ENCODE measurements at regions not wholly inside any gene's neighbourhood (a gene's known extent, or its start where the extent isn't known, plus 50 kb on each side); places are given as distances from the start of the nearest gene placed in this dataset.
"Not testable (repeated sequence)": the region's sequence is repeated elsewhere in the genome, so short reads cannot be mapped to it uniquely, and the experiment has no call there.

DNA sequence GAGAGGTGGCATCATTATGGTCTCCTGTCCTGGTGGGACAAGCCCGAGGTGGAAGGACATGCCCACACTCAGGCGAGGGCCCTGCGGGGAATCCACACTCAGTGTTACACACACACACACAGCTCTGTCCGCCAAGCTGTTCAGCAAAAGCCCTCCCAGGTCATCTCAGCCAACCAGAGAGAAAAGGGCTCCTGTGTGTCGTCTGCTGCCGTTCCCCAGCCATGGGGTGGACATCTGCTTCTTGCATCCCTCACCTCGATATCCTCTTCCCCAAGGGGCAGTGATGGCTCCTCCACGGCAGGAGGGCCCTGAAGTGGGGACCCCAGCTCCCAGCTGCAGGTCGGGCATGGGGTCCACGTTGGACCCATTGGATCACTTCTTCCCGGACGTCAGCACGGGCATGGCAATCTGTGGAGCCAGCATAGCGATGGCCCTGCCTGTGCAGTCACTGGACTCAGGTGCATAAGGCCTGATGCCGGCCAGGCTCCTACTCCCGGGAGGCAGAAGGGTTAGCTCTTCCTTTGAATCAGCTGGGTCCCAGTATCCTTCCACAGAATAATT lies 290.1 kb downstream of the C16orf95 start:
- H3K36me3 Mint-ChIP-seq = no peaks in the 10 kb centered on the region
- DNase-seq (ENCODE audit: low spot score) = no peak
- H3K4me3 Mint-ChIP-seq = no peak overlapping the region
- H3K27ac Mint-ChIP-seq = no peak overlapping the region
- no peaks in the 10 kb centered on the region for H3K9me3 Mint-ChIP-seq
- H3K27me3 Mint-ChIP-seq = peaks cover 6 to 14% of the 10 kb centered on the region in 2 donors
- H3K4me1 Mint-ChIP-seq (ENCODE audit: low read depth in 2 of 2) = peaks cover 0 to 3% of the 10 kb centered on the region in 2 donors
- ATAC-seq = peak in 1 of 2 donors; percentile 21

DNA sequence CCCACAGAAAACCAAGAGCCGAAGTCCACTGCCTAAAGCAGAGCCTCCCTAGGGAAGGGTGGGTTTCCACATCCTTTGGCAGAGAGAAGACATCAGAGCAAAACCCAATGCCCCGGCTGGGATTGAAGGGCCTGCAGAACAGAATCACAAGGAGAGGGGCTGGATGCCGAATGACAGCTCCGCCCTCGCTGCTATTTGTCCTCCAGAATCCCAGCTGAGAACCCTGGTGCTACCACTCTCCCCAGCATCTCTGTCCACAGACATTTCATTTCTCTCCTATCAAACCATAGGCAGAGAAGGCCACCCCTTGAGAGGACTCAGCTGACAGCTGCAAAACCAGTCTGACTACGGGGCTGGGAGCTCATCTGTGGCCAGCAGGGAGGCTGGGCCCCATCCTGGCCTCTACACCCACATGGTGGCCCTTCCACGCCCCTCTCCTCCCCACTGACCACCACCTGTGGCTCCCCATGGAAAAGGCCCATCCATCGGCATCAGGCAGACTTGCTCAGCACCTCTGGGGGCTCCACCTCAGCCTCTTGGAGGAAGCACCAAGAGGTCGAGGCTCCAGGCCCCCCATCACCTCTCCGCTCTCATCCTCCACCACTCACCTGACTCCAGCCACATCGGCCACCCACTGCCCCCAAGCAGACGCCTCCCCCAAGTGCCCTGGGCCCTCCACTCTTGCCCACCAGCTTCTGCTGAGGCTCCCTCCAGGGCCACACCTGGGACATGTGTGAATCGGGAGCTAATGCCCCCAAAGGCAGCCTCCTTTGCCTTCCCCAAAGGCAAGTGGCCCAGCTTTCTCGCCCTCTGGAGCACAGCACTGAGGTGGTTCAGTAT lies 288.5 kb downstream of the C16orf95 start:
- H3K4me3 Mint-ChIP-seq = no peak overlapping the region
- ATAC-seq (peak in 1 of 2 donors; percentile 33), DNase-seq (ENCODE audit: low spot score) (no peak)
- no peaks in the 10 kb centered on the region for H3K36me3 Mint-ChIP-seq
- no peak overlapping the region for H3K27ac Mint-ChIP-seq
- H3K4me1 Mint-ChIP-seq (ENCODE audit: low read depth in 2 of 2) = peaks cover 0 to 3% of the 10 kb centered on the region in 2 donors
- H3K9me3 Mint-ChIP-seq = no peaks in the 10 kb centered on the region
- peaks cover 6 to 8% of the 10 kb centered on the region in 2 donors for H3K27me3 Mint-ChIP-seq

DNA sequence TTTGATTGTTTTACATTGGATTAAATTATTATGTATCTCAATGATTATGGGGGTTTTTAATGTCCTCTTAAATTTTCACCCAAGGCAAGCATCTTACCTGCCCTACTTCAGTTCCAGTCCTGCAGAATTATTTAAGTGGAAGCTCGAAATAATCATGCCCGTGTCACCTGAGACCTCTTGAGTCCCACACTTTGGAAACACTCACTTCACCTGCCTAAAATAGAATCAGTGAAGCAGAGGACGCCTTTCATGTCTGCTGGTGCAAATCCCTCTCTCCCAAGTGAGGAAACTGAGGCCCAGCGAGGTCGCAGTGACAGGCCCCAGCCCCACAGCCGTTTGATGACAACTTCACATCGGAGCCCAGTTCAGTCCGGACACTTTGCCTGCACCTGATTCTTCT lies 284.6 kb downstream of the C16orf95 start:
- H3K36me3 Mint-ChIP-seq = no peaks in the 10 kb centered on the region

DNA sequence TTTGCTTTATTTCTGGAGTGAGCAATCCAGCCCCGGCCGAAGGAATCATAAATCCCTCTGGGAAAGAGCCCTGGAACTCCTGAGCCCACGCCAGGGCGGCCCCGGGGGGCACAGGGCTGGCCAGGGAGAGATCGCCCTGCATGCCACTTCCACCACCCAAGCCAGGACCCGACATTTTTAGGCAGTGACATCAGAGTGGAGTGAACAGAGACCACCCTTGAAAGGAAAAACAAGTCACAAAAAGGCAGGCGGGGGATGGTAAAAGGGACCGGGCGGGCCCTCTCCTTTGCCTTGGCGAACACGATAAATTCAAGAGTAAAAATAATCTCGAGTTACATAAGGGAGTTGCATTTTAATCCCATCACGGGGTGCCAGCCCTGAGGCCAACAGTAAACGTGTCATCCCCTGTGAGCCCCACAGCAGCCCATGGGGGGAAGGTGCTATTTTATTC lies 284.1 kb downstream of the C16orf95 start:
- no peaks in the 10 kb centered on the region for H3K9me3 Mint-ChIP-seq
- peaks cover 6 to 7% of the 10 kb centered on the region in 2 donors for H3K27me3 Mint-ChIP-seq
- H3K4me1 Mint-ChIP-seq (ENCODE audit: low read depth in 2 of 2) = peaks cover 0 to 3% of the 10 kb centered on the region in 2 donors
- ATAC-seq (no peak), DNase-seq (ENCODE audit: low spot score) (no peak)
- H3K27ac Mint-ChIP-seq = no peak overlapping the region
- H3K4me3 Mint-ChIP-seq = no peak overlapping the region
- no peaks in the 10 kb centered on the region for H3K36me3 Mint-ChIP-seq

More for the DNA sequence above, 284.6 kb downstream of the C16orf95 start:
- no peak for DNase-seq (ENCODE audit: low spot score)
- Mint-ChIP-seq H3K27ac (no peak overlapping the region), H3K27me3 (peaks cover 6 to 7% of the 10 kb centered on the region in 2 donors), H3K4me3 (no peak overlapping the region), H3K9me3 (no peaks in the 10 kb centered on the region), H3K4me1 (ENCODE audit: low read depth in 2 of 2) (peaks cover 0 to 3% of the 10 kb centered on the region in 2 donors)
- no peak for ATAC-seq

DNA sequence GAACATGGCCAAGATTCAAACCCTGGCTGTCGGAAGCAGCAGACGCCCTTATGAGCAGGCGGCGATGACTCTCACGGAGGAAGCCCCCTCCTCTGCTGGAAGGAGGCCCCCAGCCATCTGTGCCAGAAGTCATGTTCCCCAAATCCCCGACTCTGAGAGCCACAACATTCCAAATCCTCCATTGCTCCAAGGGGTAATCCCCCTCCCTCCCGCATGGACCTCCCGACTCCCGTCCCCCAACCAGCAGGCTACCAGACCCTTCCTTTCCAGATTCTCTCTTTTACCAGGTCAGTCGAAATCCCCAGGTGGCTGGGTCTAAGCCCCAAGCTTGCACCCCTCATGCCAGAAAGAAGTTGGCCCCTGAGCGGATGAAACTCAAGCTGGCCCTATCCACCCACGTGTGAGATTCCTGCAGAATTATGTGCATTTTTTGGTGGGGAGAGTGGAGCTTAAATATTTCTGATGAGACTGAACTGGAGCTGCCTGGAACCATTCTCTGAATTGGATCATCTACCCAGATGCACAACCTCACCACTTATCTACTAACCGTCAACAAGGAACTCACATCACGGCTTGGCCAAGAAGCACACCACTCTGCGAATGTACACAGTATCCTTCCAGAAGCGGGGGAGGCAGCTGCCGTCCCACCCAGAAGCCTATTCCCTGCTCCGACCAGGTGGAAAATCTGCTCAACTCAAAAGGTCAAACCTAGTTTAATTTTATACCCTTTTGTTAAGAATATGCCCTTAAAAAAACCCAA lies 283.5 kb downstream of the C16orf95 start:
- H3K4me3 Mint-ChIP-seq = no peak overlapping the region
- H3K4me1 Mint-ChIP-seq (ENCODE audit: low read depth in 2 of 2) = peaks cover 0 to 3% of the 10 kb centered on the region in 2 donors
- no peak for ATAC-seq

DNA sequence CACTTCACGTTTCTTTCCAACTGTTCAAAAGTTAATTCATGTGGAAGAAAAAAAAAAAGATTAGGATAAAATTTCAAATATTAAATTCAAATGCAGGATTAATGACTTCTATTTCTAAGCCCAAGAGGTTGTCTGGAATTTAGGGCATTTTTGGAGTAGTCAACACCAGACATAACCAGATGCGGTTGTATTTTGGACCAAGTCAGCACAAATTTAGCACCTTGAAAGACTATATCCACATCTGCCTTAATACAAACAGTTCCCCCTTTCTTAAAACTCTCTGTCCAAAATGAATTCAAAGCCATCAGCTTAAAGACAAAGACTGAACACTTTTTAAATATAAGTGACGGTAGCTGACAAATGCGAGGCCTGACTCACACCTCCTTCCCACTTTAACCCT lies 282.9 kb downstream of the C16orf95 start:
- H3K4me3 Mint-ChIP-seq = no peak overlapping the region
- peaks cover 6 to 7% of the 10 kb centered on the region in 2 donors for H3K27me3 Mint-ChIP-seq
- DNase-seq (ENCODE audit: low spot score) = no peak
- no peaks in the 10 kb centered on the region for H3K9me3 Mint-ChIP-seq
- H3K4me1 Mint-ChIP-seq (ENCODE audit: low read depth in 2 of 2) = peaks cover 0 to 3% of the 10 kb centered on the region in 2 donors
- H3K36me3 Mint-ChIP-seq = no peaks in the 10 kb centered on the region
- H3K27ac Mint-ChIP-seq = no peak overlapping the region
- ATAC-seq = no peak

More for the DNA sequence above, 283.5 kb downstream of the C16orf95 start:
- Mint-ChIP-seq H3K9me3 (no peaks in the 10 kb centered on the region), H3K36me3 (no peaks in the 10 kb centered on the region), H3K27me3 (peaks cover 6 to 10% of the 10 kb centered on the region in 2 donors), H3K27ac (no peak overlapping the region)
- DNase-seq (ENCODE audit: low spot score) = no peak

DNA sequence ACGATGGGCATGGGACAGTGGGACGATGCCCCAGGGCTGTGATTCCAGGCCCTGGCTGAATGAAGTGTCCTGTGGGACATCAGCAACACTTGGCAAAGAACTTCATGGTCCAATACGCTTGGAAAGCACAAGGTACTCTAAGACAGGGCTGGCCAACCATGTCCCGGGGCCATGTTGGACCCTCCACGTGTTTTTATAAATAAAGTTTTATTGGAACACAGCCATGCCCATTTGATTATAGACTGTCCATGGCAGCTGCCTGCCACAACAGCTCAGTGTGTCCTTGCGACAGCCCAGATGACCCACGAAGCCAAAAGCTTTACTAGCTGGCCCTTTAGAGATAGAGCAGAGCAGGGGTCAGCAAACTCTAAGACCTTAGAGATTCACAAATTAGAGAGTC lies 282.1 kb downstream of the C16orf95 start:
- H3K4me1 Mint-ChIP-seq (ENCODE audit: low read depth in 2 of 2) = no peaks in the 10 kb centered on the region
- H3K9me3 Mint-ChIP-seq = no peaks in the 10 kb centered on the region
- peaks cover 6 to 7% of the 10 kb centered on the region in 2 donors for H3K27me3 Mint-ChIP-seq
- ATAC-seq = no peak
- no peaks in the 10 kb centered on the region for H3K36me3 Mint-ChIP-seq
- no peak for DNase-seq (ENCODE audit: low spot score)
- no peak overlapping the region for H3K27ac Mint-ChIP-seq
- no peak overlapping the region for H3K4me3 Mint-ChIP-seq

DNA sequence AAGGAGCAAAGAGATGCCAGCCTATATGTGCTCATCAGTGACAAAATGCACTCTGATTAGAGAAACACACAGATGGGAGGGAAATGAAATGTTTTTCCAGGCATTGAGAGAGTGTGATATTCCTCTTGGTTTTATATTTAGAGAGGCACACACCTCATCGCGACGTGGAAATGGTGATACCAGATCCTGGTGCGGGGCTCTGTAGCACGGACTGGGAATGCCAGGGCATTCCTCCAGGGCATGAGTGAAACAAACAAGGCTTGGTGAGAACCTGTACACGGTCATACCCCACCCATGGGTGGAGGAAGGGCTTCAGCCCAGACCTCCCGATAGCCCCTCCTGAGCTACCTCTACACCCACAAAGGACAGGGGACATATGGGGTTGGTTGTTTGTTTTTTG lies 280.2 kb downstream of the C16orf95 start:
- peaks cover 0 to 7% of the 10 kb centered on the region in 2 donors for H3K27me3 Mint-ChIP-seq
- no peaks in the 10 kb centered on the region for H3K4me1 Mint-ChIP-seq (ENCODE audit: low read depth in 2 of 2)
- no peaks in the 10 kb centered on the region for H3K36me3 Mint-ChIP-seq
- ATAC-seq = no peak
- no peak for DNase-seq (ENCODE audit: low spot score)
- no peak overlapping the region for H3K4me3 Mint-ChIP-seq
- H3K27ac Mint-ChIP-seq = no peak overlapping the region
- no peaks in the 10 kb centered on the region for H3K9me3 Mint-ChIP-seq

DNA sequence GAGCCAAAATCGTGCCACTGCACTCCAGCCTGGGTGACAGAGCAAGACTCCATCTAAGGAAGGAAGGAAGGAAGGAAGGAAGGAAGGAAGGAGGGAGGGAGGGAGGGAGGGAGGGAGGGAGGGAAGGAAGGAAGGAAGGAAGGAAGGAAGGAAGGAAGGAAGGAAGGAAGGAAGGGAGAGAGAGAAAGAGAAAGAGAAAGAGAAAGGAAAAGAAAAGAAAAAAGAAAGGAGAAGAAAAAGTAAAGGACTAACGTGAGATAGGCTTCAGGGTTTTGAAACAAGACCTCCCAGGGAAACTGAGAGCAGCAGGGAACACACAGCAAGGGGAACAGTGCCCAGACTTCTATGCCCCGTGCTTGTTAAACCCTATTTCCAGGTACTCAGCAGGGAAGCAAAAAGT lies 278.7 kb downstream of the C16orf95 start:
- ATAC-seq, H3K9me3 Mint-ChIP-seq: not testable (repeated sequence)

DNA sequence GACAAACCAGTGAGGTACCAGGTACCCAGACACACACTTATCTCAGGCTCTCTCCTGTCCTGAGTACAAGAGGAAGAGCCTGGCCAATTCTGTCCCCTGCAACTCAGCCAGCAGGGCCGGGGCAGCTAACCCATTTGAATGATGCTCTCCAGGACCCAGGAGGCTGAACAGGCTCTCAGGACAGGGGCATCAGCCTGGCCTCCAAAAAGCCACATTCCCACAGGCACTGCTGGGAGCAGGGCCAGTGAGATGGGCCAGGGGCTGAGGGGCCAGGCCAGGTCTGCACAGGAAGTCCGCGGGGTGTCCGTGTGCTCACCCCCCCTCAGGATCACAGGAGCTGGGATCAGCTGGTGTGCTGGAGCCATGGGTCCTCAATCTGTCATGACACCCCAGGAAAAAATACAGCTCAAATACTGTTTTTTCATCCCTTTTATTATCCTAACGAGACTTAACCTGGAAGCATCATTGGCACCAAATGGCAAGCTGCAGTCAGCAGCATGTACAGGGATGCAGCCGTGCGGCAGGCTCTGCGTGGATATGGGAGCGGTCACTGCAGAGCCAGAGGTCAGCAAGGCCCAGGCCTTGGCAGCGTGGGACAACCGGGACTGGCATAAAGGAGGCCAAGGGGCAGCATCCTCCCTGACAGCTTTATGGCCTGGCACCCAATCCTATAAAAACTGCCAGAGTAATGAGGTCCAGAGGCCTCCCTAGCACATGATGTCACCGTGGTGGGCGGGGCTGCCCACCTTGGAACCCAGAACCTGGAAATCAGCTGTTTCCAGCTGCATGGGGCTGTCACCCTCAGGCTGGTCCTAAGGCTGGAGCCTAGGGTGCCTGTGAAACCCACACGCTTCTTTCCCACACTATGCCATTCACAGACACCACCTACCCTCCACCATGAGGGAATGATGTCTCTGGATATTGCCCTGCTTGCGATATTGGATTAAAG lies 276.7 kb downstream of the C16orf95 start:
- H3K4me1 Mint-ChIP-seq (ENCODE audit: low read depth in 2 of 2) = no peaks in the 10 kb centered on the region
- no peak overlapping the region for H3K4me3 Mint-ChIP-seq

More for the DNA sequence above, 278.7 kb downstream of the C16orf95 start:
- not testable (repeated sequence) for H3K27ac Mint-ChIP-seq; DNase-seq (ENCODE audit: low spot score); H3K36me3 Mint-ChIP-seq; H3K4me3 Mint-ChIP-seq; H3K27me3 Mint-ChIP-seq; H3K4me1 Mint-ChIP-seq (ENCODE audit: low read depth in 2 of 2)

DNA sequence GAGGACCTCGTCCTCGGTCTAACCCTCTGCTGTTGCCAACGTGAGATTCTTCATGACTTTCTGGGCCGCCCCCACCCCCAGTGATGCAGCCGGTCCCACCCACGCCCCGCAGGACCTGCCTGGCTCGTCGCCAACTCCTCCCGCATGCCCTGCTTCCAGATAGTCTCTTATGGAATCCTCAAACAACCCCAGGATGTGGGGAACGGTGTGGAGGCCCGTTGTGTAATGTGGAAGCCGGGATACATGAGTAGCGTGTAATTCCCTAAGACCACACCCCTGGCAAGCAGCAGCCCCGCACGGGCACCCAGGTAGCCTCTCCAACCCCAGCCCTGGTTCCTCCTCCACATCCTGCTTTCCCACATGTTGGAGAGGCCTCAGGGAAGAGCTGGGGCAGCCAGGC lies 275.9 kb downstream of the C16orf95 start:
- DNase-seq (ENCODE audit: low spot score) (no peak), ATAC-seq (no peak)
- Mint-ChIP-seq H3K4me1 (ENCODE audit: low read depth in 2 of 2) (no peaks in the 10 kb centered on the region), H3K27me3 (peaks cover 0 to 8% of the 10 kb centered on the region in 2 donors), H3K9me3 (no peaks in the 10 kb centered on the region), H3K4me3 (no peak overlapping the region), H3K27ac (no peak overlapping the region), H3K36me3 (no peaks in the 10 kb centered on the region)

More for the DNA sequence above, 276.7 kb downstream of the C16orf95 start:
- Mint-ChIP-seq H3K27ac (no peak overlapping the region), H3K9me3 (no peaks in the 10 kb centered on the region), H3K27me3 (peaks cover 0 to 8% of the 10 kb centered on the region in 2 donors), H3K36me3 (no peaks in the 10 kb centered on the region)
- DNase-seq (ENCODE audit: low spot score) = no peak
- ATAC-seq = no peak

DNA sequence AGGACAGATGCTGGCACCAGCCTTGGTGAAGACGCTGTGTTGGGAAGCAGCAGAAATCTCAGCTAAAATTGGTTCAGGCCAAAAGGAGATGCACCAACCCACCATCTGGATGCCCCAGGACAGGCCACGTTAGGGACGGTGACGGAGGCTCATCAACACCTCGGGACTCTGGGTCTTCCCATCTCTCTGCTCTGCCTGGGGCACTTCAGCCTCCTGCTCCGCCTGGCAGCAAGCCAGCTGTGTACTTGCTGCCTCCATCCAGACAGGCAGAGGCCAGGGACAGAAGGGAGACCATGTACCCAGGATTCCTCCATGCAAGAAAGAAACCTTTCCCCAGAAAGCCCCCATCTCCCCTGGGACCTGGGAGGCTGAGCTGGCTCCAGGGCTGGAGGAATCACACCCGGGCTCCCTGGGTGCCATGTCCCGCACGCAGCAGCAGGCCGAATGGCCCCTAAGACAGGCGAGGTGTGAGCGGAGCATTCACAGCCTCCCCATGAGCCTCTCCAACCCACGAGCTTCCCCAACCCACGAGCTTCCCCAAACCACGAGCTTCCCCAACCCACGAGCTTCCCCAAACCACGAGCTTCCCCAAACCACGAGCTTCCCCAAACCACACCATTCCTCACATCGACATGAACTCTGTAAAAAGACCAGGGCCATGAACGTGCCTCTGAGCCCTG lies 274.5 kb downstream of the C16orf95 start:
- no peaks in the 10 kb centered on the region for H3K4me1 Mint-ChIP-seq (ENCODE audit: low read depth in 2 of 2)
- H3K27ac Mint-ChIP-seq = no peak overlapping the region
- ATAC-seq (no peak), DNase-seq (ENCODE audit: low spot score) (no peak)
- peaks cover 0 to 8% of the 10 kb centered on the region in 2 donors for H3K27me3 Mint-ChIP-seq
- no peaks in the 10 kb centered on the region for H3K36me3 Mint-ChIP-seq
- no peaks in the 10 kb centered on the region for H3K9me3 Mint-ChIP-seq
- H3K4me3 Mint-ChIP-seq = no peak overlapping the region

All from natural killer cell treated with Interleukin-12 subunit alpha and Interleukin-12 subunit beta and Interleukin-15 and Interleukin-18, amount 100 ng/mL, for 72 hours (primary cell).